GM12878 (cell line): ENCODE measurements at regions not wholly inside any gene's neighbourhood (a gene's known extent, or its start where the extent isn't known, plus 50 kb on each side); places are given as distances from the start of the nearest gene placed in this dataset.

Source experiments
- ATAC-seq: fragments of 200-7000 bp; cut with Tn5 transposase; 3 replicates; pipeline ENCODE4 v1.9.1; 2020; ENCODE audit warnings: mild to moderate bottlenecking, moderate library complexity
- BruUV-seq: library from RNA; stranded (reverse); fragments of 400-500 nt; replicated peaks from 2 replicates; lab custom pipeline; 2021; lab: Mats Ljungman, UMichigan
- CTCF ChIA-PET: fragments of 300-600 bp; sonication (Branson Sonifier 250); formaldehyde crosslinking; extraction: SDS; loops from one replicate; lab custom pipeline; 2021; ENCODE audit warnings: inconsistent platforms; lab: Yijun Ruan, JAX
- POLR2A ChIA-PET: fragments of 350-600 bp; formaldehyde crosslinking; extraction: SDS; loops from one replicate; lab custom pipeline; 2021; ENCODE audit warnings: inconsistent platforms; lab: Charles Lee
- RAD21 ChIA-PET: fragments of 300-600 bp; sonication (Branson Sonifier 250); formaldehyde crosslinking; loops from one replicate; lab custom pipeline; 2023; ENCODE audit warnings: antibody characterized with exemption; ENCODE audit not compliant: unreplicated experiment; lab: Charles Lee
- SMC1A ChIA-PET: fragments of 300-600 bp; sonication (Branson Sonifier 250); formaldehyde crosslinking; loops from one replicate; lab custom pipeline; 2023; ENCODE audit not compliant: unreplicated experiment, uncharacterized antibody; lab: Charles Lee
- DNase-seq: peaks from one replicate; pipeline ENCODE4 v3.0.0-alpha.2; 2011; ENCODE audit warnings: low read depth, low spot score
- FAIRE-seq: peaks from 3 replicates; lab custom pipeline; 2011; peaks lifted over from hg19 to GRCh38; lab: Jason Lieb, UNC
- H2AFZ ChIP-seq: 2 replicates; pipeline ENCODE4 v1.6.0; 2011; ENCODE audit warnings: low read depth, low read length, control low read depth; ENCODE audit not compliant: control insufficient read depth
- H3K27ac ChIP-seq: 2 replicates; pipeline ENCODE4 v1.5.1; 2011; ENCODE audit warnings: control low read depth; ENCODE audit not compliant: control insufficient read depth, insufficient read depth
- H3K27me3 ChIP-seq, 2 experiments: replicated peaks in 1 of 2; 2 replicates each; pipeline versions ENCODE4 v1.6.0 to v1.6.1; 2011; ENCODE audit warnings: low read length in 1 of 2; ENCODE audit not compliant: control insufficient read depth in 2 of 2, insufficient read depth in 2 of 2
- H3K36me3 ChIP-seq, 2 experiments: 2 replicates each; pipeline ENCODE4 v1.5.1; 2011; ENCODE audit warnings: low read length in 1 of 2; ENCODE audit not compliant: control insufficient read depth in 2 of 2, insufficient read depth in 2 of 2
- H3K4me1 ChIP-seq: 2 replicates; pipeline ENCODE4 v1.6.1; 2011; ENCODE audit warnings: mild to moderate bottlenecking, low read length, moderate library complexity, mixed read lengths; ENCODE audit not compliant: control insufficient read depth, insufficient read depth
- H3K4me2 ChIP-seq: 2 replicates; pipeline ENCODE4 v1.6.0; 2011; ENCODE audit warnings: control low read depth; ENCODE audit not compliant: control insufficient read depth, insufficient read depth
- H3K4me3 ChIP-seq: fragments of 200-600 bp; sonication (generic); 2 replicates; pipeline ENCODE4 v1.5.1; 2016
- H3K79me2 ChIP-seq: 2 replicates; pipeline ENCODE4 v1.6.0; 2011; ENCODE audit warnings: low read length; ENCODE audit not compliant: control insufficient read depth, insufficient read depth
- H3K9ac ChIP-seq: 2 replicates; pipeline ENCODE4 v1.8.0; 2011; ENCODE audit warnings: low read length, control low read depth, mixed read lengths; ENCODE audit not compliant: control insufficient read depth, insufficient read depth
- H3K9me3 ChIP-seq: replicated peaks from 3 replicates; pipeline ENCODE4 v1.5.1; 2011; ENCODE audit warnings: mild to moderate bottlenecking, low read length; ENCODE audit not compliant: control insufficient read depth, insufficient read depth
- H4K20me1 ChIP-seq: 2 replicates; pipeline ENCODE4 v1.6.0; 2011; ENCODE audit not compliant: control insufficient read depth, insufficient read depth
- BACH1 ChIP-seq: fragments of 450-650 bp; IDR thresholded peaks from 2 replicates; pipeline ENCODE4 v1.6.1; 2017; ENCODE audit warnings: mild to moderate bottlenecking, borderline replicate concordance
- ESRRA ChIP-seq: IDR thresholded peaks from 2 replicates; pipeline ENCODE4 v1.6.1; 2012; ENCODE audit warnings: mild to moderate bottlenecking, low read length, improper control_type of control experiment
- KDM1A ChIP-seq: fragments of 200-600 bp; sonication (generic); IDR thresholded peaks from 2 replicates; pipeline ENCODE4 v1.6.1; 2016; ENCODE audit warnings: borderline replicate concordance
- KLF5 ChIP-seq: fragments of 450-650 bp; IDR thresholded peaks from 2 replicates; pipeline ENCODE4 v1.6.1; 2014; ENCODE audit warnings: mild to moderate bottlenecking; ENCODE audit not compliant: partially characterized antibody
- RBBP5 ChIP-seq: fragments of 200-600 bp; sonication (generic); conservative IDR thresholded peaks from 2 replicates; pipeline ENCODE4 v1.6.1; 2016
- SRF ChIP-seq, 2 experiments: IDR thresholded peaks; 2 replicates each; pipeline ENCODE4 v1.6.1; 2011; ENCODE audit warnings: low read depth in 2 of 2, low read length in 2 of 2, mild to moderate bottlenecking in 1 of 2, moderate library complexity in 1 of 2
- STAT1 ChIP-seq: fragments of 450-650 bp; conservative IDR thresholded peaks from 2 replicates; pipeline ENCODE4 v1.6.1; 2014; ENCODE audit warnings: antibody characterized with exemption, mild to moderate bottlenecking
- WGBS: methylation state at CpG from one replicate; pipeline ENCODE4 v1.1.6; 2016; ENCODE audit warnings: low lambda C conversion rate; ENCODE audit not compliant: insufficient replicate concordance, insufficient coverage; ENCODE audit errors: missing lambda C conversion rate; 5-methylcytosine and 5-hydroxymethylcytosine counted together
- in situ Hi-C: fragments of 300-500 bp; cut with MboI; formaldehyde crosslinking; loops from 9 replicates; pipeline ENCODE4 v1.14.3; 2018; ENCODE audit warnings: mixed read lengths
- intact Hi-C: fragments of 100-400 bp; cut with micrococcal nuclease; formaldehyde crosslinking; loops from one replicate; pipeline ENCODE4 v1.14.2; 2022; ENCODE audit not compliant: unreplicated experiment
- TF ChIP-seq, protein P1 (sequence below): fragments of 150-350 bp; IDR thresholded peaks from 2 replicates; pipeline ENCODE4 v1.6.1; 2016; ENCODE audit warnings: low read depth, low read length
- TF ChIP-seq, protein P2 (sequence below): fragments of 450-650 bp; formaldehyde crosslinking; IDR thresholded peaks from 2 replicates; pipeline ENCODE4 v1.4.0; 2022; ENCODE audit warnings: mild to moderate bottlenecking, moderate library complexity
- TF ChIP-seq, protein P3 (sequence below): fragments of 450-650 bp; IDR thresholded peaks from 2 replicates; pipeline ENCODE4 v1.6.1; 2017; ENCODE audit warnings: mild to moderate bottlenecking, moderate library complexity
- TF ChIP-seq, protein P4 (sequence below): fragments of 450-650 bp; IDR thresholded peaks from 2 replicates; pipeline ENCODE4 v1.6.1; 2017; ENCODE audit warnings: borderline replicate concordance

DNA sequence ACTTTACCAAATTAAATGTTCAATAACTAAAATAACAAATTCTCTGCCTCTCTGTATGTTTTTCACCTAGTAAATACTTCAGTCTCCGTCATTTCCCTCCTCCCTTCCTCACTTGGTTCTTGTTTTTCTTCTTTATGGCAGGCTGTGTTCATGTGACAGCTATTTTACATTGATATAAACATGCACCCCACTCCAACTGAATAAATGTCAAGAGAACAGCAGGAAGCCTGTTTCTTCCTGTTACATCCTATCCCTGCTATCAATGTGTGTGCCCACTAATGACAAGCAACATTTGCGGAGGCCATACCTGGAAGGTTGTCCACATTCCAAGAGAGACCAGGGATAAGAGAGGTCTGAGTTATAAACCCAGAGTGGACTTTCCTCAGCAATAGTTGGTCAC, 145.2 kb upstream of the MAST4 start (continued):
- TF ChIP-seq, protein P1, sequence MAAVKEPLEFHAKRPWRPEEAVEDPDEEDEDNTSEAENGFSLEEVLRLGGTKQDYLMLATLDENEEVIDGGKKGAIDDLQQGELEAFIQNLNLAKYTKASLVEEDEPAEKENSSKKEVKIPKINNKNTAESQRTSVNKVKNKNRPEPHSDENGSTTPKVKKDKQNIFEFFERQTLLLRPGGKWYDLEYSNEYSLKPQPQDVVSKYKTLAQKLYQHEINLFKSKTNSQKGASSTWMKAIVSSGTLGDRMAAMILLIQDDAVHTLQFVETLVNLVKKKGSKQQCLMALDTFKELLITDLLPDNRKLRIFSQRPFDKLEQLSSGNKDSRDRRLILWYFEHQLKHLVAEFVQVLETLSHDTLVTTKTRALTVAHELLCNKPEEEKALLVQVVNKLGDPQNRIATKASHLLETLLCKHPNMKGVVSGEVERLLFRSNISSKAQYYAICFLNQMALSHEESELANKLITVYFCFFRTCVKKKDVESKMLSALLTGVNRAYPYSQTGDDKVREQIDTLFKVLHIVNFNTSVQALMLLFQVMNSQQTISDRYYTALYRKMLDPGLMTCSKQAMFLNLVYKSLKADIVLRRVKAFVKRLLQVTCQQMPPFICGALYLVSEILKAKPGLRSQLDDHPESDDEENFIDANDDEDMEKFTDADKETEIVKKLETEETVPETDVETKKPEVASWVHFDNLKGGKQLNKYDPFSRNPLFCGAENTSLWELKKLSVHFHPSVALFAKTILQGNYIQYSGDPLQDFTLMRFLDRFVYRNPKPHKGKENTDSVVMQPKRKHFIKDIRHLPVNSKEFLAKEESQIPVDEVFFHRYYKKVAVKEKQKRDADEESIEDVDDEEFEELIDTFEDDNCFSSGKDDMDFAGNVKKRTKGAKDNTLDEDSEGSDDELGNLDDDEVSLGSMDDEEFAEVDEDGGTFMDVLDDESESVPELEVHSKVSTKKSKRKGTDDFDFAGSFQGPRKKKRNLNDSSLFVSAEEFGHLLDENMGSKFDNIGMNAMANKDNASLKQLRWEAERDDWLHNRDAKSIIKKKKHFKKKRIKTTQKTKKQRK: no peak
- no peak for TF ChIP-seq SRF (IDR thresholded peaks at IDR 0.05; ENCODE audit: low read depth in 2 of 2, low read length in 2 of 2)
- no peak for TF ChIP-seq RBBP5
- no peak for TF ChIP-seq STAT1

DNA sequence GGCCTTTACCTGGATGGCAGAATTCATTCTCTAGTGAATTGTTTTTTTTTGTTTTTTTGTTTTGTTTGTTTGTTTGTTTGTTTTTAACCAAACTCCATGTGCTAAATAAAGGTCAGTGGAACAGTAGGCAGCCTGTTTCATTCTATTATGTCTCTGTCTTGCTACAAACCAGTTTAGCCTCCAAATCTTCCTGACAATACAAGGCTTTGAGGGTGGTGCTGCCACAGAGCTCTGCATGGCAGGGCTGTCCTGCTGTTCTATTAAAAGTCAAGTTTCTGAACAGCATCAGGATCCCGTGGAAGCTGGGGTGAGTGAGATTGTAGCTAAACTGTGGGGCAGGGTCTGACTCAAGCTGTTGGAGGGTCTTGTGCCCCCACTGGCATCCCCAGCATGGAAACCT, 144.1 kb upstream of the MAST4 start:
- no peaks in the 10 kb centered on the region for H3K36me3 ChIP-seq
- 8% methylated on average over 1 of the region's 1 CpG for WGBS
- DNase-seq: no peak
- H2AFZ ChIP-seq: no peak overlapping the region
- in situ Hi-C loops: no loop called here
- FAIRE-seq: no peak
- ATAC-seq: no peak
- RAD21 ChIA-PET: no interaction called here
- H3K27me3 ChIP-seq: no peaks in the 10 kb centered on the region
- H3K79me2 ChIP-seq: no peaks in the 10 kb centered on the region
- H3K4me1 ChIP-seq: no peaks in the 10 kb centered on the region
- SMC1A ChIA-PET: no interaction called here
- POLR2A ChIA-PET: no interaction called here
- no peak overlapping the region for H3K4me3 ChIP-seq
- intact Hi-C loops: no loop called here
- H4K20me1 ChIP-seq: no peaks in the 10 kb centered on the region
- BruUV-seq: no TSS peak
- H3K9ac ChIP-seq: no peak overlapping the region
- CTCF ChIA-PET: no interaction called here
- H3K9me3 ChIP-seq: no peaks in the 10 kb centered on the region
- H3K4me2 ChIP-seq: no peak overlapping the region
- no peak overlapping the region for H3K27ac ChIP-seq
- TF ChIP-seq, protein P2, sequence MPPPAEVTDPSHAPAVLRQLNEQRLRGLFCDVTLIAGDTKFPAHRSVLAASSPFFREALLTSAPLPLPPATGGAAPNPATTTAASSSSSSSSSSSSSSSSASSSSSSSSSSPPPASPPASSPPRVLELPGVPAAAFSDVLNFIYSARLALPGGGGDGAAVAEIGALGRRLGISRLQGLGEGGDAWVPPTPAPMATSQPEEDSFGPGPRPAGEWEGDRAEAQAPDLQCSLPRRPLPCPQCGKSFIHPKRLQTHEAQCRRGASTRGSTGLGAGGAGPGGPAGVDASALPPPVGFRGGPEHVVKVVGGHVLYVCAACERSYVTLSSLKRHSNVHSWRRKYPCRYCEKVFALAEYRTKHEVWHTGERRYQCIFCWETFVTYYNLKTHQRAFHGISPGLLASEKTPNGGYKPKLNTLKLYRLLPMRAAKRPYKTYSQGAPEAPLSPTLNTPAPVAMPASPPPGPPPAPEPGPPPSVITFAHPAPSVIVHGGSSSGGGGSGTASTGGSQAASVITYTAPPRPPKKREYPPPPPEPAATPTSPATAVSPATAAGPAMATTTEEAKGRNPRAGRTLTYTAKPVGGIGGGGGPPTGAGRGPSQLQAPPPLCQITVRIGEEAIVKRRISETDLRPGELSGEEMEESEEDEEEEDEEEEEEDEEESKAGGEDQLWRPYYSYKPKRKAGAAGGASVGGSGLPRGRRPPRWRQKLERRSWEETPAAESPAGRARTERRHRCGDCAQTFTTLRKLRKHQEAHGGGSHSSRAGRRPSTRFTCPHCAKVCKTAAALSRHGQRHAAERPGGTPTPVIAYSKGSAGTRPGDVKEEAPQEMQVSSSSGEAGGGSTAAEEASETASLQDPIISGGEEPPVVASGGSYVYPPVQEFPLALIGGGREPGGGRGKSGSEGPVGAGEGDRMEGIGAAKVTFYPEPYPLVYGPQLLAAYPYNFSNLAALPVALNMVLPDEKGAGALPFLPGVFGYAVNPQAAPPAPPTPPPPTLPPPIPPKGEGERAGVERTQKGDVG (CRISPR knock-in tag): no peak
- TF ChIP-seq, protein P3, sequence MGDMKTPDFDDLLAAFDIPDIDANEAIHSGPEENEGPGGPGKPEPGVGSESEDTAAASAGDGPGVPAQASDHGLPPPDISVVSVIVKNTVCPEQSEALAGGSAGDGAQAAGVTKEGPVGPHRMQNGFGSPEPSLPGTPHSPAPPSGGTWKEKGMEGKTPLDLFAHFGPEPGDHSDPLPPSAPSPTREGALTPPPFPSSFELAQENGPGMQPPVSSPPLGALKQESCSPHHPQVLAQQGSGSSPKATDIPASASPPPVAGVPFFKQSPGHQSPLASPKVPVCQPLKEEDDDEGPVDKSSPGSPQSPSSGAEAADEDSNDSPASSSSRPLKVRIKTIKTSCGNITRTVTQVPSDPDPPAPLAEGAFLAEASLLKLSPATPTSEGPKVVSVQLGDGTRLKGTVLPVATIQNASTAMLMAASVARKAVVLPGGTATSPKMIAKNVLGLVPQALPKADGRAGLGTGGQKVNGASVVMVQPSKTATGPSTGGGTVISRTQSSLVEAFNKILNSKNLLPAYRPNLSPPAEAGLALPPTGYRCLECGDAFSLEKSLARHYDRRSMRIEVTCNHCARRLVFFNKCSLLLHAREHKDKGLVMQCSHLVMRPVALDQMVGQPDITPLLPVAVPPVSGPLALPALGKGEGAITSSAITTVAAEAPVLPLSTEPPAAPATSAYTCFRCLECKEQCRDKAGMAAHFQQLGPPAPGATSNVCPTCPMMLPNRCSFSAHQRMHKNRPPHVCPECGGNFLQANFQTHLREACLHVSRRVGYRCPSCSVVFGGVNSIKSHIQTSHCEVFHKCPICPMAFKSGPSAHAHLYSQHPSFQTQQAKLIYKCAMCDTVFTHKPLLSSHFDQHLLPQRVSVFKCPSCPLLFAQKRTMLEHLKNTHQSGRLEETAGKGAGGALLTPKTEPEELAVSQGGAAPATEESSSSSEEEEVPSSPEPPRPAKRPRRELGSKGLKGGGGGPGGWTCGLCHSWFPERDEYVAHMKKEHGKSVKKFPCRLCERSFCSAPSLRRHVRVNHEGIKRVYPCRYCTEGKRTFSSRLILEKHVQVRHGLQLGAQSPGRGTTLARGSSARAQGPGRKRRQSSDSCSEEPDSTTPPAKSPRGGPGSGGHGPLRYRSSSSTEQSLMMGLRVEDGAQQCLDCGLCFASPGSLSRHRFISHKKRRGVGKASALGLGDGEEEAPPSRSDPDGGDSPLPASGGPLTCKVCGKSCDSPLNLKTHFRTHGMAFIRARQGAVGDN: no peak
- no peak for TF ChIP-seq BACH1
- no peak for TF ChIP-seq ESRRA
- TF ChIP-seq, protein P4, sequence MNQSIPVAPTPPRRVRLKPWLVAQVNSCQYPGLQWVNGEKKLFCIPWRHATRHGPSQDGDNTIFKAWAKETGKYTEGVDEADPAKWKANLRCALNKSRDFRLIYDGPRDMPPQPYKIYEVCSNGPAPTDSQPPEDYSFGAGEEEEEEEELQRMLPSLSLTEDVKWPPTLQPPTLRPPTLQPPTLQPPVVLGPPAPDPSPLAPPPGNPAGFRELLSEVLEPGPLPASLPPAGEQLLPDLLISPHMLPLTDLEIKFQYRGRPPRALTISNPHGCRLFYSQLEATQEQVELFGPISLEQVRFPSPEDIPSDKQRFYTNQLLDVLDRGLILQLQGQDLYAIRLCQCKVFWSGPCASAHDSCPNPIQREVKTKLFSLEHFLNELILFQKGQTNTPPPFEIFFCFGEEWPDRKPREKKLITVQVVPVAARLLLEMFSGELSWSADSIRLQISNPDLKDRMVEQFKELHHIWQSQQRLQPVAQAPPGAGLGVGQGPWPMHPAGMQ: no peak
- TF ChIP-seq KLF5: no peak
- no peak for TF ChIP-seq KDM1A
